BLaER1 treated with 17β-estradiol and CSF1 and Interleukin-3, amounts not matched to agents 10 nM and 100 nM (cell line): ENCODE measurements at regions not wholly inside any gene's neighbourhood (a gene's known extent, or its start where the extent isn't known, plus 50 kb on each side); places are given as distances from the start of the nearest gene placed in this dataset.

ENCODE experiments used
- H3K27ac ChIP-seq, 11 experiments: shearing (Covaris generic); formaldehyde crosslinking; 2 replicates each; pipeline ENCODE4 v1.8.1; 2022
- H3K27me3 ChIP-seq, 11 experiments: shearing (Covaris generic); formaldehyde crosslinking; 2 replicates each; pipeline ENCODE4 v1.8.1; 2022
- H3K36me3 ChIP-seq, 11 experiments: shearing (Covaris generic); formaldehyde crosslinking; 2 replicates each; pipeline ENCODE4 v1.8.1; 2022
- H3K4me1 ChIP-seq, 10 experiments: shearing (Covaris generic); formaldehyde crosslinking; 2 replicates each; pipeline ENCODE4 v1.8.1; 2022
- H3K4me2 ChIP-seq, 11 experiments: shearing (Covaris generic); formaldehyde crosslinking; 2 replicates each; pipeline ENCODE4 v1.8.1; 2022
- H3K4me3 ChIP-seq, 10 experiments: shearing (Covaris generic); formaldehyde crosslinking; 2 replicates each; pipeline ENCODE4 v1.8.1; 2022
- H3K9ac ChIP-seq, 11 experiments: shearing (Covaris generic); formaldehyde crosslinking; 2 replicates each; pipeline ENCODE4 v1.8.1; 2022
- H3K9me3 ChIP-seq, 11 experiments: shearing (Covaris generic); formaldehyde crosslinking; replicated peaks in 1 of 11; 2 replicates each; pipeline ENCODE4 v1.8.1; 2022
- H4K20me1 ChIP-seq, 11 experiments: shearing (Covaris generic); formaldehyde crosslinking; 2 replicates each; pipeline ENCODE4 v1.8.1; 2022
- Cebpa-rat ChIP-seq, 11 experiments: shearing (Covaris generic); IDR thresholded peaks; 2 replicates each; pipeline ENCODE4 v1.8.1; 2022

GRCh38 chr2:16441431-16441830, 224.2 kb downstream of the CYRIA start:
- no peaks in the 10 kb centered on the region for H3K27me3 ChIP-seq
- no peak overlapping the region for H3K27ac ChIP-seq
- no peak overlapping the region for H3K4me3 ChIP-seq
- H3K9ac ChIP-seq: no peak overlapping the region
- no peaks in the 10 kb centered on the region for H3K4me1 ChIP-seq
- no peak for TF ChIP-seq Cebpa-rat (IDR thresholded peaks at IDR 0.05)
- H3K36me3 ChIP-seq: no peaks in the 10 kb centered on the region
- H3K4me2 ChIP-seq: no peak overlapping the region
- H3K9me3 ChIP-seq: no peaks in the 10 kb centered on the region
- no peaks in the 10 kb centered on the region for H4K20me1 ChIP-seq

DNA sequence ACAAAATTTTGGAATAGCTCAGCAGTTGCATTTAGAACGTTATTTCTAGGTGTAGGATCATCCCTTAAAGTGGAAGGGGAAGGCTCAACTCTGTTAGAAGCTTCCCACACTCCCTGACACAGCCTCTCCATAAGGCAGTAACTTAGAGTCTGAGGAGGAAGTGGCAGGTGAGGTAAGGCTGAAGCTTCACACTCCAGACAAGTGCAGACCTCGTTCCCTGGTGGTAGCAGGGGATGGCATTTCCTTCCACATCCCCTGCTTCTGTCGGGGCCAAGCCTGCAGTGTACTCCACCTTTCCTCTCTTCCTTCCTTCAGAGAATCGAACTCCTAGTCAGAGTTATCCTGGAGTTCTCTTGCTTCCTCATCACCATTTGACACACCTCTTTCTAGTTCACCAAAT, 224.7 kb downstream of the CYRIA start:
- H3K9ac ChIP-seq: no peak overlapping the region
- TF ChIP-seq Cebpa-rat (IDR thresholded peaks at IDR 0.05): no peak
- no peak overlapping the region for H3K4me2 ChIP-seq
- no peaks in the 10 kb centered on the region for H3K27me3 ChIP-seq
- no peak overlapping the region for H3K4me3 ChIP-seq
- H3K36me3 ChIP-seq: no peaks in the 10 kb centered on the region
- no peaks in the 10 kb centered on the region for H3K4me1 ChIP-seq
- no peaks in the 10 kb centered on the region for H4K20me1 ChIP-seq
- H3K27ac ChIP-seq: no peak overlapping the region
- H3K9me3 ChIP-seq: no peaks in the 10 kb centered on the region

GRCh38 chr2:16438613-16439321, 226.9 kb downstream of the CYRIA start:
- TF ChIP-seq Cebpa-rat (IDR thresholded peaks at IDR 0.05): no peak
- Histone ChIP-seq H3K36me3 (no peaks in the 10 kb centered on the region), H3K9ac (no peak overlapping the region), H4K20me1 (no peaks in the 10 kb centered on the region), H3K4me2 (no peak overlapping the region), H3K4me3 (no peak overlapping the region), H3K4me1 (no peaks in the 10 kb centered on the region), H3K27ac (no peak overlapping the region), H3K27me3 (no peaks in the 10 kb centered on the region), H3K9me3 (no peaks in the 10 kb centered on the region)

GRCh38 chr2:16437189-16437588, 228.4 kb downstream of the CYRIA start:
- Histone ChIP-seq H3K27ac (no peak overlapping the region), H3K9me3 (no peaks in the 10 kb centered on the region), H3K4me1 (no peaks in the 10 kb centered on the region), H3K9ac (no peak overlapping the region), H3K36me3 (no peaks in the 10 kb centered on the region), H3K27me3 (no peaks in the 10 kb centered on the region), H3K4me2 (no peak overlapping the region), H3K4me3 (no peak overlapping the region), H4K20me1 (no peaks in the 10 kb centered on the region)
- no peak for TF ChIP-seq Cebpa-rat (IDR thresholded peaks at IDR 0.05)

DNA sequence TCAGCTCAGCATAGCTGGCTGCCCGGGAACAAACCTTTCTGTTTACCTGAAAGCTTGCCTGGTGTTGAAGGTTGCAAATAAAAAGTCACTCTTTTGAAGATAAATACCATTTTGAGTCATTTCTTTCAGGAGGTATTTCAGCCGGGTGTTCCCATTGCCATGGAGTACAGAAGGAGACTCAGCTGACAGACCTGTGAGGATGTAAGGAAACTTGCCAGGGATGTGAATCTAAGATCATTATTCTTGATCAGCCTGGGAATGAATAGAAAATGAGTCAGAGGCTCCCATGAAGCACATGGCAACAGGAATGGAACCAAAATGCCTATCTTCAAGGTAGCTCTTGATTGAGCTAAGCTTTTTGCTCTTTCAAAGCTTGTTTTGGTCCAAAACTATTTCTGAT, 231.2 kb downstream of the CYRIA start:
- Histone ChIP-seq H3K27ac (no peak overlapping the region), H4K20me1 (no peaks in the 10 kb centered on the region), H3K9me3 (no peaks in the 10 kb centered on the region), H3K27me3 (no peaks in the 10 kb centered on the region), H3K4me3 (no peak overlapping the region), H3K36me3 (no peaks in the 10 kb centered on the region), H3K9ac (no peak overlapping the region), H3K4me2 (no peak overlapping the region), H3K4me1 (no peaks in the 10 kb centered on the region)
- TF ChIP-seq Cebpa-rat (IDR thresholded peaks at IDR 0.05): no peak

DNA sequence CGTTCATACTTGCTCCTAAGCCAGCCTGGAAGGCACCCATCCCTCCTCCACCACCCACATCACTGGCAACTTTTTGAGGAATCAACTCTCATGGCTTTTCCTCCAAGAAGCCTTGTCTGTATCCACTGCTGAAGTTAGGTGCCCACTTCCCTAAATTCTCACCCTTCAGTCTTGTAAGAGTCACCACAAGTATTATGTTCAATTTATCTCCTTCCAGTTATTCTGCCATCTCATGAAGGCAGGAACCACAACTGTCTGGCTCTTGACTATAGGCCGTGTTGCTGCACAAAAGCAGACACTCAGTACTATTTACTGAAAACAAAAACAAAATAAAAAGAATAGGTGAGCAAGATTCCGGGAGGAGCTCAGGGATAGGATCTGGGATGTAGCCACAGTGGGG, 234.8 kb downstream of the CYRIA start:
- H3K4me1 ChIP-seq: no peaks in the 10 kb centered on the region
- H3K36me3 ChIP-seq: no peaks in the 10 kb centered on the region
- no peaks in the 10 kb centered on the region for H3K27me3 ChIP-seq
- no peak for TF ChIP-seq Cebpa-rat (IDR thresholded peaks at IDR 0.05)
- no peak overlapping the region for H3K27ac ChIP-seq
- no peak overlapping the region for H3K4me3 ChIP-seq
- no peak overlapping the region for H3K4me2 ChIP-seq
- no peaks in the 10 kb centered on the region for H3K9me3 ChIP-seq
- no peak overlapping the region for H3K9ac ChIP-seq
- H4K20me1 ChIP-seq: no peaks in the 10 kb centered on the region

DNA sequence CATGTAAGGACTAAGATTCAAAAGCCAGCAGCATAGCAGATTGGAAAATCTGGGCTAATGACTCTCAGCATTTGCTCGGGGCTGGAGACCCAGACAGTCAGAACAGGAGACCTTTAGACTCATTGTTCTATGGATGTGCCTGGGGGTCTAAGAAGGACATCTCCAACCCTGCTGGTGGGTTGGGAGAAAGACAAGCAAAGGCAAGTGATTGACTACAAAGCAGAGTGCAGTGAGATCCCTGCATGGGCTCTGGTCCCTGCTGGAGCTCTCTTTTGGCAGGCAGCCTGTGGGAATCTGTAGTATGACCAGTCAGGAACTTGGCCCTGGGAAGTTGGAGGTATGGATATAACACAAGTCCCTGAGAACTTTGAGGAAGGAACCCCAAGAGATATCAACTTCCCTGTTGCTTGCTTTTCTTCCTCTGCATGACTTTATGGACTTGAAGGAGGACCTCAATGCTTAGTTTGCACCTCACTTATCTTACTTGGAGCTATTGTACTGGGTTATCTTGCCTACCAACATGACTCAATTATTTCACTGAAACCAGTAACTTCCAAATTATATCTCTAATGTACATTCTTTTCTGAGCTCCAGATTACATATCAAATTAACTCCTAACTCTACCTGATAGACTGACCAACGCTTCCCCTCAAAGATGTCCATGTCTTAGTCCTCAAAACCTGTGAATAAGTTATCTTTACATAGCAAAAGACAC, 236.0 kb downstream of the CYRIA start:
- TF ChIP-seq Cebpa-rat (IDR thresholded peaks at IDR 0.05): no peak
- Histone ChIP-seq H3K36me3 (no peaks in the 10 kb centered on the region), H4K20me1 (no peaks in the 10 kb centered on the region), H3K27ac (no peak overlapping the region), H3K4me3 (no peak overlapping the region), H3K9me3 (no peaks in the 10 kb centered on the region), H3K27me3 (no peaks in the 10 kb centered on the region), H3K4me2 (no peak overlapping the region), H3K4me1 (no peaks in the 10 kb centered on the region), H3K9ac (no peak overlapping the region)

GRCh38 chr2:16429002-16429401, 236.6 kb downstream of the CYRIA start:
- H3K9me3 ChIP-seq: no peaks in the 10 kb centered on the region
- no peaks in the 10 kb centered on the region for H3K27me3 ChIP-seq
- H3K9ac ChIP-seq: no peak overlapping the region
- no peaks in the 10 kb centered on the region for H4K20me1 ChIP-seq
- H3K4me1 ChIP-seq: no peaks in the 10 kb centered on the region
- no peak for TF ChIP-seq Cebpa-rat (IDR thresholded peaks at IDR 0.05)
- no peak overlapping the region for H3K4me2 ChIP-seq
- H3K4me3 ChIP-seq: no peak overlapping the region
- no peak overlapping the region for H3K27ac ChIP-seq
- no peaks in the 10 kb centered on the region for H3K36me3 ChIP-seq

DNA sequence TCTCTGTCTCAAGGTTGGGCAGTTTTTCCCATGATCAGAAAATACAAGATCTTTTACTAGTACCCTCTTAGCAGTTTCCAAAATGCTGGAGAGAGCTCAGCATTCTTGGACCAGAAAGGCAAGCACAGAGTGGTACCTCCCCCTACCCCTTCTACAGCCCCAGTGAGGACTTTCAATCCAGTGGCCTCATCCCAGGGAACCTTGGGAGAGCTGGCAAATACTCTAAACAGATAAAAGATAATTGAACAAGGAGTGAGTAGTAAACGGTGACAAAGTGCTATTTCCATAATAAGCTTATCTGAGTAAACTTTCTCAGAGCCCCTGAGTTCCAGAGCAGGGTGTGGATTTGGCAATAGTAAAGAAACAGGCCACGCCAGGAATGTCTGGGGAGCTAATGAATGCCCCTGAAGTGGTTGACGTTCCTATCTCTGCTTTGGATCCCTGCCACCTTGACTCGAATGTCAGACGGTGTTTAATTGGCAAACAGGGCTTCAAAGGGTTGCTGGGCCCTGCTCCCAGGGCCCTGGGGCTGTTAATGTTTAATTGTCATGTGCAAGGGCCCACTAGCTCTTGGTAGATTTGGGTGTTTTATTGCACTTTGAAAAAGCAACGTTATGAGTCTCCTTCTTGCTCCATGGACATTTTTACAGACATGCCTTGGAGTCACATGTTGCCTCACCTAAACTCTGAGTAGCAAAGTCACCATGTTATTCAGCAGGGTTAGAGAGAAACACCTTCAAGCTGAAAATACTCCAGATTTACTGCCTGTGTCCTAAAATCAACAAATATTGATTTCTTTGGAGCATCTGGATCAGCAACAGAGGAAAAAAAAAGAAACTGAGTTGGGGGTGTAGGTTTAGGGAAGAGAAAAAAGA, 239.9 kb downstream of the CYRIA start:
- H3K9me3 ChIP-seq: no peaks in the 10 kb centered on the region
- no peak overlapping the region for H3K27ac ChIP-seq
- no peaks in the 10 kb centered on the region for H4K20me1 ChIP-seq
- TF ChIP-seq Cebpa-rat (IDR thresholded peaks at IDR 0.05): no peak
- H3K27me3 ChIP-seq: no peaks in the 10 kb centered on the region
- no peaks in the 10 kb centered on the region for H3K36me3 ChIP-seq
- H3K4me1 ChIP-seq: no peaks in the 10 kb centered on the region
- no peak overlapping the region for H3K9ac ChIP-seq
- H3K4me3 ChIP-seq: no peak overlapping the region
- H3K4me2 ChIP-seq: no peak overlapping the region
